HEK293T (cell line): ENCODE measurements at regions not wholly inside any gene's neighbourhood (a gene's known extent, or its start where the extent isn't known, plus 50 kb on each side); places are given as distances from the start of the nearest gene placed in this dataset.

Source experiments
- CTBP1 ChIP-seq: fragments of 450-650 bp; IDR thresholded peaks from 2 replicates; pipeline ENCODE4 v1.6.1; 2016; ENCODE audit warnings: borderline replicate concordance
- FOXA1 ChIP-seq: fragments of 450-650 bp; IDR thresholded peaks from 2 replicates; pipeline ENCODE4 v1.6.1; 2016; ENCODE audit warnings: mild to moderate bottlenecking
- FOXK2 ChIP-seq: fragments of 450-650 bp; IDR thresholded peaks from 2 replicates; pipeline ENCODE4 v1.6.1; 2016; ENCODE audit warnings: mild to moderate bottlenecking
- FOXM1 ChIP-seq: fragments of 450-650 bp; IDR thresholded peaks from 2 replicates; pipeline ENCODE4 v1.6.1; 2017; ENCODE audit warnings: mild to moderate bottlenecking, borderline replicate concordance
- SP1 ChIP-seq: fragments of 450-650 bp; IDR thresholded peaks from 2 replicates; pipeline ENCODE4 v1.6.1; 2017
- SUZ12 ChIP-seq: fragments of 450-650 bp; IDR thresholded peaks from 2 replicates; pipeline ENCODE4 v1.6.1; 2016; ENCODE audit warnings: mild to moderate bottlenecking
- ZNF384 ChIP-seq: fragments of 450-650 bp; IDR thresholded peaks from 2 replicates; pipeline ENCODE4 v1.6.1; 2016

DNA sequence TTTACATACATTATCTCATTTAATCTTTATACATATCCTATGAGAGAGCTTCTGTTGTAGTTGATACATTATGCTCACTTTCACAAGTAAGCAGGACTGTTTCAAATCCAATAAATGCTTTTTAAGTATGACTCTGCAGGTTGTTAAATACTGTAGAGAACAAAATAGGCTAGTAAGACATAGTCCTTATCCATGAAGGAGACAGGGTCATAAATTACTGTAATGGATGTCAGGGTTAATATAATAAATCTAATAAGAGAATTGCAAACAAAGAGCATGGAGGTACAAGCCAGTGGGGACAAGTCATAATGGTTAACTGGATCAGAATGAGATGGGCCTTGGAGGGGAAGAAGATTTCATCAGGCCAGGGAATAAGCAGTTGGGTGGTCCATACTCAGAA is 303.8 kb upstream of the RGS6 start:
- no peak for TF ChIP-seq FOXA1
- no peak for TF ChIP-seq FOXM1
- TF ChIP-seq SUZ12: no peak
- no peak for TF ChIP-seq FOXK2
- no peak for TF ChIP-seq ZNF384
- TF ChIP-seq SP1: no peak
- TF ChIP-seq CTBP1: no peak
